ENCODE measurements at regions not wholly inside any gene's neighbourhood (a gene's known extent, or its start where the extent isn't known, plus 50 kb on each side); places are given as distances from the start of the nearest gene placed in this dataset.

- Histone ChIP-seq H3K27ac (no peak overlapping the region), H3K9me3 (no peaks in the 10 kb centered on the region), H3K27me3 (no peaks in the 10 kb centered on the region), H3K4me1 (no peaks in the 10 kb centered on the region), H3K4me3 (no peak overlapping the region), H3K36me3 (no peaks in the 10 kb centered on the region), H3K9ac (ENCODE audit: low read depth in 2 of 2, low read length in 2 of 2) (no peak overlapping the region)
- intact Hi-C loops (cut with DNase I): no loop called here
- TF ChIP-seq, protein P1, sequence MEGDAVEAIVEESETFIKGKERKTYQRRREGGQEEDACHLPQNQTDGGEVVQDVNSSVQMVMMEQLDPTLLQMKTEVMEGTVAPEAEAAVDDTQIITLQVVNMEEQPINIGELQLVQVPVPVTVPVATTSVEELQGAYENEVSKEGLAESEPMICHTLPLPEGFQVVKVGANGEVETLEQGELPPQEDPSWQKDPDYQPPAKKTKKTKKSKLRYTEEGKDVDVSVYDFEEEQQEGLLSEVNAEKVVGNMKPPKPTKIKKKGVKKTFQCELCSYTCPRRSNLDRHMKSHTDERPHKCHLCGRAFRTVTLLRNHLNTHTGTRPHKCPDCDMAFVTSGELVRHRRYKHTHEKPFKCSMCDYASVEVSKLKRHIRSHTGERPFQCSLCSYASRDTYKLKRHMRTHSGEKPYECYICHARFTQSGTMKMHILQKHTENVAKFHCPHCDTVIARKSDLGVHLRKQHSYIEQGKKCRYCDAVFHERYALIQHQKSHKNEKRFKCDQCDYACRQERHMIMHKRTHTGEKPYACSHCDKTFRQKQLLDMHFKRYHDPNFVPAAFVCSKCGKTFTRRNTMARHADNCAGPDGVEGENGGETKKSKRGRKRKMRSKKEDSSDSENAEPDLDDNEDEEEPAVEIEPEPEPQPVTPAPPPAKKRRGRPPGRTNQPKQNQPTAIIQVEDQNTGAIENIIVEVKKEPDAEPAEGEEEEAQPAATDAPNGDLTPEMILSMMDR (IDR thresholded peaks at IDR 0.05): no peak
- DNase-seq: no peak
These were observed 56.9 kb downstream of the RDH14 start for GRCh38 chr2:18503376-18504228.

GRCh38 chr2:18502142-18502541 is 58.3 kb downstream of the RDH14 start:
- H3K27me3 ChIP-seq: no peaks in the 10 kb centered on the region
- no peaks in the 10 kb centered on the region for H3K9me3 ChIP-seq
- H3K4me3 ChIP-seq: no peak overlapping the region
- TF ChIP-seq, protein P1 (IDR thresholded peaks at IDR 0.05): no peak
- intact Hi-C loops (cut with DNase I): no loop called here
- no peaks in the 10 kb centered on the region for H3K4me1 ChIP-seq
- H3K9ac ChIP-seq (ENCODE audit: low read depth in 2 of 2, low read length in 2 of 2): no peak overlapping the region
- no peak for DNase-seq
- no peaks in the 10 kb centered on the region for H3K36me3 ChIP-seq
- H3K27ac ChIP-seq: no peak overlapping the region

DNA sequence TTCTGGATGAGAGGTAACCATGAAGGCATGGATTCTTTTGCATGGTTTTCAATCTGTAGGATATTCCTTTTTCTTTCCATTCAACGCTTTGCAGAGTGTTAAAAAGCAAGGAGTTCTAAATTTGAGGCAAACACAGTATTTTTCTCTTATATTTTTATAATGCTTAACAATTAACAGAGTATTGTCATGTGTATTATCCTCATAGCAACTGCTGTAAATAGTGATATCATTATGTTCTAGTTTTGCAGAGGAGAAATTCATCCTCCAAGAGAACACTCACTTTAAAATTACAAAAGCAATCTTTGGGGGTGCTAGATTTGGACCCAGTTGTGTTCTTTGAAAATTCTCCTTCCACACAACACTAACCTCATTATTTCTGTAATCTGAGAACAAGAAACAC is 58.7 kb downstream of the RDH14 start:
- Histone ChIP-seq H3K4me1 (no peaks in the 10 kb centered on the region), H3K9me3 (no peaks in the 10 kb centered on the region), H3K27me3 (no peaks in the 10 kb centered on the region), H3K9ac (ENCODE audit: low read depth in 2 of 2, low read length in 2 of 2) (no peak overlapping the region), H3K36me3 (no peaks in the 10 kb centered on the region), H3K27ac (no peak overlapping the region), H3K4me3 (no peak overlapping the region)
- intact Hi-C loops (cut with DNase I): no loop called here
- DNase-seq: no peak
- TF ChIP-seq, protein P1 (IDR thresholded peaks at IDR 0.05): no peak

GRCh38 chr2:18501156-18501555 is 59.3 kb downstream of the RDH14 start:
- Histone ChIP-seq H3K9ac (ENCODE audit: low read depth in 2 of 2, low read length in 2 of 2) (no peak overlapping the region), H3K9me3 (no peaks in the 10 kb centered on the region), H3K27ac (no peak overlapping the region), H3K36me3 (no peaks in the 10 kb centered on the region), H3K27me3 (no peaks in the 10 kb centered on the region), H3K4me1 (no peaks in the 10 kb centered on the region), H3K4me3 (no peak overlapping the region)
- DNase-seq: no peak
- TF ChIP-seq, protein P1 (IDR thresholded peaks at IDR 0.05): no peak
- intact Hi-C loops (cut with DNase I): no loop called here

GRCh38 chr2:18500333-18500732 is 60.1 kb downstream of the RDH14 start:
- H3K9me3 ChIP-seq: no peaks in the 10 kb centered on the region
- DNase-seq: no peak
- H3K27me3 ChIP-seq: no peaks in the 10 kb centered on the region
- H3K4me1 ChIP-seq: no peaks in the 10 kb centered on the region
- no peaks in the 10 kb centered on the region for H3K36me3 ChIP-seq
- no peak overlapping the region for H3K4me3 ChIP-seq
- no peak overlapping the region for H3K9ac ChIP-seq (ENCODE audit: low read depth in 2 of 2, low read length in 2 of 2)
- intact Hi-C loops (cut with DNase I): no loop called here
- H3K27ac ChIP-seq: no peak overlapping the region
- TF ChIP-seq, protein P1 (IDR thresholded peaks at IDR 0.05): no peak

All from colonic mucosa (tissue), 4 donors.